Brain microvascular endothelial cell (primary cell): ENCODE measurements at regions not wholly inside any gene's neighbourhood (a gene's known extent, or its start where the extent isn't known, plus 50 kb on each side); places are given as distances from the start of the nearest gene placed in this dataset.

Experiments
- DNase-seq: peaks from one replicate; pipeline ENCODE4 v3.0.0-alpha.2; 2020
- H3K27ac ChIP-seq: fragments of 250-450 bp; sonication (Bioruptor Pico); 2 replicates; pipeline ENCODE4 v1.5.1; 2020; ENCODE audit warnings: mild to moderate bottlenecking, moderate library complexity
- H3K27me3 ChIP-seq: fragments of 250-450 bp; sonication (Bioruptor Pico); replicated peaks from 2 replicates; pipeline ENCODE4 v1.5.1; 2020; ENCODE audit warnings: mild to moderate bottlenecking
- H3K36me3 ChIP-seq: fragments of 250-450 bp; sonication (Bioruptor Pico); replicated peaks from 2 replicates; pipeline ENCODE4 v1.5.1; 2020; ENCODE audit warnings: mild to moderate bottlenecking
- H3K4me3 ChIP-seq: 2 replicates; pipeline ENCODE4 v1.5.1; 2011; ENCODE audit warnings: low read depth, mild to moderate bottlenecking, control low read depth, low read length, moderate library complexity
- CTCF ChIP-seq: IDR thresholded peaks from 2 replicates; pipeline ENCODE4 v1.5.1; 2011; ENCODE audit warnings: low read depth, mild to moderate bottlenecking, moderate library complexity, low read length, control low read depth, inconsistent platforms; ENCODE audit errors: missing control alignments
- in situ Hi-C: cut with HindIII; loops from 2 replicates; pipeline ENCODE4 v1.10.0; 2017; ENCODE audit warnings: low sequenced_read_pairs, low pct_ligation_motif_present

GRCh38 chr5:120765189-120765588, 301.1 kb downstream of the PRR16 start:
- no peak overlapping the region for H3K4me3 ChIP-seq
- H3K27ac ChIP-seq, result no peak overlapping the region
- DNase-seq, result no peak
- no peaks in the 10 kb centered on the region for H3K36me3 ChIP-seq
- TF ChIP-seq CTCF, result no peak
- H3K27me3 ChIP-seq, result no peaks in the 10 kb centered on the region
- in situ Hi-C loops, result no loop called here

DNA sequence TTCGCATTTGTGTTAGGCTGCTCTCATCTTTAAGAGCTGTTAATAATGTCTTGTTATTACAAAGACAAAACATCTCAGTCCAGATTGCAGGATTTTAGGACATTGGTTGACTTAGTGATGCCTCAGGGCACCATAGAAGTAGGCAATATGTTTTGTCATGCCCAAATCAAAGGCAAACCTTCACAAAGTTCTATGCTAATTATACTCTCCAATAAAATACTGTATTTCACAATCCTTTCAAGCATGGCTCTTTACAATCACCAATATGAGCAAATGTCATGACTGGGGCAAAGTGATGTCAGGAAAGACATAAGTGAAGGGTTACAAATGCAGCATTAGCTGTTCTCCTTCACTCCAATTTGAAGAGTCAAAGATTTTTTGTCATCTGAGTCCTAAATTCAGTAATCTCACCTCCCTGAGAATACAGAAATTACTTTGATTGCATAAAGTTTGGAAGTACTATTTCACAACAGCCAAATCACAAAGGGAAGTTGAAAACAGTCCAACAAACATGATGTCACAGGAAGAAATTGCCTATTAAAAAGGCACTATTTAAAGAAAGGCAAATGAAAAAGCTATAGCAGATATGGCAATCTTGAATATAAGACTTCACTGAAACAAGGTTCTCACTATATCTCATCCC, 303.2 kb downstream of the PRR16 start:
- H3K36me3 ChIP-seq, result no peaks in the 10 kb centered on the region
- no peak overlapping the region for H3K27ac ChIP-seq
- no peaks in the 10 kb centered on the region for H3K27me3 ChIP-seq
- no peak overlapping the region for H3K4me3 ChIP-seq
- in situ Hi-C loops, result no loop called here
- no peak for TF ChIP-seq CTCF
- no peak for DNase-seq

DNA sequence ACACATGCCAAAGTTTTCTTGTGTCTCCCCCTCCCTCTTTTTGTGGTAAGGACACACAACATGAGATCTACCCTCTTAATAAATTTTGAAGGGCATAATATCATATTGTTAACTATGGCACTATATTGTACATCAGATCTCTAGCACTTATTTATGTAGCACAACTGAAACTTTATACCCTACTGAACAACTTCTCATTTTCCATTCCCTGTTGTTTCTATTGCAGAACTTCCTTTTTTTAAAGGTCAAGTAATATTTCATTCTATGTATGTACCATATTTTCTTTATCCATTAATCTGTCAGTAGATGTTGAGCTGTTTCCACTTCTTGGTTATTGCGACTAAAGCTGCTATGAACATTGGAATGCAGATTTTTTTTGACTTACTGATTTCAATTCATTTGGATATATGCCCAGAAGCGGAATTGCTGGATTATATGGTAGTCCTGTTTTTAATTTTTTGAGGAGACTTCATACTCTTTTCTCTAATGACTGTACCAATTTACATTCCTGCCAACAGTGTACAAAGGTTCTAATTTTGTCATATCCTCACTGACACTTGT, 305.3 kb downstream of the PRR16 start:
- DNase-seq, result no peak
- no peak overlapping the region for H3K4me3 ChIP-seq
- no peaks in the 10 kb centered on the region for H3K36me3 ChIP-seq
- in situ Hi-C loops, result no loop called here
- H3K27me3 ChIP-seq, result no peaks in the 10 kb centered on the region
- no peak for TF ChIP-seq CTCF
- no peak overlapping the region for H3K27ac ChIP-seq

DNA sequence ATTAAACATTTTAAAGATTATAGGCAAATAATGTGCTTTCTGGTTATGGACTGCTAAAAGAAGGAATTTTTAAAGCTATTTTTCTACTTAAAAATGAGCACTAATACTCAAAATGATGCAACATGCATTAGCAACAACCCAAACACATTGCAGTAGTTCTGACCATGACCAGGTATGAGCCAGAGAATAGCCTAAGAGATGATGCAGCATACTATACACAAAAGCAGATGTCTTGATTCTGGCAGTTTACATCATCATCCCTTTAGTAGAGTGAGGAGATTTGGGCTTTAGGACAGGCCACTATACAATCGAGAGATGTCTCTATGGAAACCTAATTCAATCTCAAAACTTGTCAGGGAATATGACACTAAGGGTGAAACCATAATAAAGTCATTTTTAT, 307.1 kb downstream of the PRR16 start:
- Histone ChIP-seq H3K27me3 (no peaks in the 10 kb centered on the region), H3K36me3 (no peaks in the 10 kb centered on the region), H3K27ac (no peak overlapping the region), H3K4me3 (no peak overlapping the region)
- no peak for TF ChIP-seq CTCF
- no peak for DNase-seq
- in situ Hi-C loops, result no loop called here

GRCh38 chr5:120778491-120779484, 314.7 kb downstream of the PRR16 start:
- no peak for TF ChIP-seq CTCF
- Histone ChIP-seq H3K36me3 (no peaks in the 10 kb centered on the region), H3K27ac (peak overlapping the region; percentile 68), H3K4me3 (peak overlapping the region; percentile 7), H3K27me3 (no peaks in the 10 kb centered on the region)
- peak; percentile 35 for DNase-seq
- in situ Hi-C loops, result no loop called here
